Sigmoid colon (tissue), 6 donors: ENCODE measurements at regions not wholly inside any gene's neighbourhood (a gene's known extent, or its start where the extent isn't known, plus 50 kb on each side); places are given as distances from the start of the nearest gene placed in this dataset.

Experiments
- DNase-seq: peaks from one replicate; pipeline ENCODE4 v3.0.0-alpha.2; 2019
- H3K27ac ChIP-seq, 4 donors: fragments of 200-600 bp; sonication (generic); one replicate each; pipeline ENCODE4 v1.5.1; 2016 to 2019; ENCODE audit warnings: mild to moderate bottlenecking in 1 of 4
- H3K27me3 ChIP-seq, 3 donors: fragments of 200-600 bp; sonication (generic); one replicate each; pipeline ENCODE4 v1.5.1; 2019; ENCODE audit warnings: mild to moderate bottlenecking in 1 of 3
- H3K36me3 ChIP-seq, 4 donors: fragments of 200-600 bp; sonication (generic); one replicate each; pipeline ENCODE4 v1.5.1; 2016 to 2019
- H3K4me1 ChIP-seq, 4 donors: fragments of 200-600 bp; sonication (generic); one replicate each; pipeline ENCODE4 v1.5.1; 2017 to 2019
- H3K4me3 ChIP-seq, 4 donors: fragments of 200-600 bp; sonication (generic); one replicate each; pipeline ENCODE4 v1.5.1; 2017 to 2019; ENCODE audit warnings: mild to moderate bottlenecking in 2 of 4, moderate library complexity in 1 of 4
- H3K9me3 ChIP-seq, 4 donors: fragments of 200-600 bp in 3 of 4; sonication (generic) in 3 of 4; one replicate each; pipeline versions ENCODE4 v1.5.1 to v1.6.1; 2013 to 2019
- EP300 ChIP-seq, 4 donors: sonication (generic); formaldehyde crosslinking; IDR thresholded peaks; one replicate each; pipeline ENCODE4 v1.6.1; 2017; ENCODE audit warnings: antibody characterized with exemption in 4 of 4
- POLR2A ChIP-seq, 2 donors: fragments of 450-650 bp; IDR thresholded peaks; one replicate each; pipeline ENCODE4 v1.6.1; 2016; ENCODE audit warnings: antibody characterized with exemption in 2 of 2, mild to moderate bottlenecking in 2 of 2, moderate library complexity in 2 of 2
- POLR2AphosphoS5 ChIP-seq, 4 donors: sonication (generic); formaldehyde crosslinking; IDR thresholded peaks; one replicate each; pipeline ENCODE4 v1.6.1; 2017; ENCODE audit warnings: antibody characterized with exemption in 4 of 4
- WGBS, 2 donors: extraction: QIAGEN DNeasy Blood & Tissue Kit; methylation state at CpG; one replicate each; pipeline ENCODE4 v1.1.7; 2013; 5-methylcytosine and 5-hydroxymethylcytosine counted together
- intact Hi-C: fragments of 100-400 bp; cut with DNase I; formaldehyde crosslinking; loops from one replicate; pipeline ENCODE4 v1.15.1; 2023
- TF ChIP-seq, protein P1 (sequence below), 4 experiments: fragments of 450-650 bp in 3 of 4; fragments of 200-600 bp in 1 of 4; IDR thresholded peaks; one replicate each; pipeline ENCODE4 v1.5.1; 2016 to 2019; ENCODE audit warnings: antibody characterized with exemption in 4 of 4, mild to moderate bottlenecking in 3 of 4, moderate library complexity in 2 of 4
- donor health status: healthy with polysubstance abuse.
- donor health status: healthy.

DNA sequence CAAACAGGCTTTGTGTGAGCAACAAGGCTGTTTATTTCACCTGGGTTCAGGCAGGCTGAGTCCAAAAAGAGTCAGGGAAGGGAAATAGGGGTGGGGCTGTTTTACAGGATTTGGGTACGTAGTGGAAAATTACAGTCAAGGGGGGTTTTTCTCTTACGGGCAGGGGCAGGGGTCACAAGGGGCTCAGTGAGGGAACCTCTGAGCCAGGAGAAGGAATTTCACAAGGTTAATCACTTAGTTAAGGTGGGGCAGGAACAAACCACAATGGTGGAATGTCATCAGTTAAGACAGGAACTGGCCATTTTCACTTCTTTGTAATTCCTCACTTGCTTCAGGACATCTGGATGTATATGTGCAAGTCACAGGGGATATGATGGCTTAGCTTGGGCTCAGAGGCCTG is 1592.8 kb upstream of the GBE1 start:
- TF ChIP-seq POLR2AphosphoS5 (IDR thresholded peaks at IDR 0.05) (no peak), POLR2A (IDR thresholded peaks at IDR 0.05) (no peak), EP300 (IDR thresholded peaks at IDR 0.05) (no peak)
- TF ChIP-seq, protein P1, sequence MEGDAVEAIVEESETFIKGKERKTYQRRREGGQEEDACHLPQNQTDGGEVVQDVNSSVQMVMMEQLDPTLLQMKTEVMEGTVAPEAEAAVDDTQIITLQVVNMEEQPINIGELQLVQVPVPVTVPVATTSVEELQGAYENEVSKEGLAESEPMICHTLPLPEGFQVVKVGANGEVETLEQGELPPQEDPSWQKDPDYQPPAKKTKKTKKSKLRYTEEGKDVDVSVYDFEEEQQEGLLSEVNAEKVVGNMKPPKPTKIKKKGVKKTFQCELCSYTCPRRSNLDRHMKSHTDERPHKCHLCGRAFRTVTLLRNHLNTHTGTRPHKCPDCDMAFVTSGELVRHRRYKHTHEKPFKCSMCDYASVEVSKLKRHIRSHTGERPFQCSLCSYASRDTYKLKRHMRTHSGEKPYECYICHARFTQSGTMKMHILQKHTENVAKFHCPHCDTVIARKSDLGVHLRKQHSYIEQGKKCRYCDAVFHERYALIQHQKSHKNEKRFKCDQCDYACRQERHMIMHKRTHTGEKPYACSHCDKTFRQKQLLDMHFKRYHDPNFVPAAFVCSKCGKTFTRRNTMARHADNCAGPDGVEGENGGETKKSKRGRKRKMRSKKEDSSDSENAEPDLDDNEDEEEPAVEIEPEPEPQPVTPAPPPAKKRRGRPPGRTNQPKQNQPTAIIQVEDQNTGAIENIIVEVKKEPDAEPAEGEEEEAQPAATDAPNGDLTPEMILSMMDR (IDR thresholded peaks at IDR 0.05), result no peak
- WGBS, 2 donors, result 72 to 79% methylated on average over 2 of the region's 2 CpGs
- no peak overlapping the region for H3K27ac ChIP-seq
- H3K4me1 ChIP-seq, result no peaks in the 10 kb centered on the region
- no peak for DNase-seq
- no peak overlapping the region for H3K4me3 ChIP-seq
- H3K36me3 ChIP-seq, result no peaks in the 10 kb centered on the region
- intact Hi-C loops, result no loop called here
- H3K27me3 ChIP-seq, result no peaks in the 10 kb centered on the region
- H3K9me3 ChIP-seq, result peaks cover 0 to 3% (median 0%) of the 10 kb centered on the region in 4 donors

DNA sequence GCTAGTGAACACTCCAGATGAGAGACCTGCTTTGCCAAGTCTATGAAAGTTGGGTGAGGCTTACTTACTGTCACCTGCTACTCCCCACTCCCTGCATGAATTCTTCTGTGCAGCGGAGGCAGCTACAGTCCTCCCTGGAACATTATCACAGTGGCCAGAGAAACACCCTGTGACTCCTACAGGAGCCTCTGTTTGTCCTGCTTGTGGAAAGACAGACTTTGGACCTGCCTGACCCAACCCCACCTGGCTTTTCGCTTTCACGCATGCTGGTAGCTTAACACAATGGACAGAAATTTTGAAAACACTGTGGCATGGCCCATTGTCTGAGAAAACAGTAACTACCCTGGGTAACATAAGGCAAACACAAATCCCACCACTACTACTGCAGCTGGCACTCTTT is 1565.5 kb upstream of the CADM2 start:
- Histone ChIP-seq H3K4me3 (no peak overlapping the region), H3K4me1 (no peaks in the 10 kb centered on the region), H3K27ac (no peak overlapping the region), H3K36me3 (no peaks in the 10 kb centered on the region), H3K9me3 (no peaks in the 10 kb centered on the region), H3K27me3 (no peaks in the 10 kb centered on the region)
- 78 to 86% methylated on average over 3 of the region's 3 CpGs for WGBS, 2 donors
- no peak for DNase-seq
- intact Hi-C loops, result no loop called here
- TF ChIP-seq EP300 (IDR thresholded peaks at IDR 0.05) (no peak), POLR2A (IDR thresholded peaks at IDR 0.05) (no peak), POLR2AphosphoS5 (IDR thresholded peaks at IDR 0.05) (no peak)
- TF ChIP-seq, protein P1 (IDR thresholded peaks at IDR 0.05), result no peak

DNA sequence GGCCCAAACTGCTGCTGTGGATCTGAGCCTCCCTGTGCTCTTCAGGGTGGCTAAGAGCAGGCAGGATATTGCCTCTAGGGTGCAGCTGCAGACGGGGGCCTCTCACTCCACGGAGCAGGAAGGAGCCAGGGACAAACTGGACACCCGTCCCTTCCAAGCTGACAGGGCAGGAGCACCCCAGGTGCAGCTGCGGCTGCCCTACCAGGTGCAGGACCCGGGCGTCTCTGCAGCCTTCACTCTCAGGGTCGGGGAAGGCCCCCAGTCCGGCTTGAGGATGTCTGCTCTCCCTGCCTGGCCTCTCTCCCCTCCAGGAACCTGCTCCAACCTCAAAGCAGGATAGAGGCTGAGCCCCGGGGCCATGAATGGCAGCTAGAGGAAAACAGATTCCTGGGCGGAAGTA is 1554.9 kb upstream of the CADM2 start:
- Histone ChIP-seq H3K4me3 (no peak overlapping the region), H3K27ac (no peak overlapping the region), H3K27me3 (no peaks in the 10 kb centered on the region), H3K36me3 (no peaks in the 10 kb centered on the region), H3K4me1 (no peaks in the 10 kb centered on the region), H3K9me3 (peaks cover 0 to 3% (median 0%) of the 10 kb centered on the region in 4 donors)
- no peak for DNase-seq
- 75 to 83% methylated on average over 10 of the region's 10 CpGs for WGBS, 2 donors
- TF ChIP-seq POLR2A (IDR thresholded peaks at IDR 0.05), result no peak
- intact Hi-C loops, result no loop called here

DNA sequence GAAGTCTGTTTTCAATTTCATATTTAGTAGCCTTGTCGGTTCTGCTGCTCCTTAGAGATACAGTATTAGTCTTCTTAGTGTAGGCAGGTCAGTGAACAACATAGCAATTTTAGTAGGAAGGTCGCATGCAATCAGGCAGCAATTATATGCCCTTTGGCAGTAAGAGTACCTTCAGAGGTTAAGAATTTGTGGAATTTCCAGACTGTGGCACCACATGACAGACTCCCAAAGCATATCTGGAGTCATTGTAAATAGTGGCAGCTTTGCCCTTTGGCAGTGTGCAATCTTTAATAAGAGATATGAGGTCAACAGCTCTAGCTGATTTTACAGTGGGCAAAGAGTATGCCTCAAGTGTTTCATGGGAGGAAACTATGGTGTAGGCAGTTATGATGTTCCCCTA is 1532.5 kb upstream of the CADM2 start:
- 65 to 77% methylated on average over 2 of the region's 2 CpGs for WGBS, 2 donors
- Histone ChIP-seq H3K4me3 (no peak overlapping the region), H3K27ac (no peak overlapping the region), H3K36me3 (no peaks in the 10 kb centered on the region), H3K4me1 (no peaks in the 10 kb centered on the region), H3K27me3 (no peaks in the 10 kb centered on the region), H3K9me3 (no peaks in the 10 kb centered on the region)
- DNase-seq, result no peak
- TF ChIP-seq EP300 (IDR thresholded peaks at IDR 0.05) (no peak), POLR2A (IDR thresholded peaks at IDR 0.05) (no peak), POLR2AphosphoS5 (IDR thresholded peaks at IDR 0.05) (no peak)
- TF ChIP-seq, protein P1 (IDR thresholded peaks at IDR 0.05), result no peak
- intact Hi-C loops, result no loop called here

DNA sequence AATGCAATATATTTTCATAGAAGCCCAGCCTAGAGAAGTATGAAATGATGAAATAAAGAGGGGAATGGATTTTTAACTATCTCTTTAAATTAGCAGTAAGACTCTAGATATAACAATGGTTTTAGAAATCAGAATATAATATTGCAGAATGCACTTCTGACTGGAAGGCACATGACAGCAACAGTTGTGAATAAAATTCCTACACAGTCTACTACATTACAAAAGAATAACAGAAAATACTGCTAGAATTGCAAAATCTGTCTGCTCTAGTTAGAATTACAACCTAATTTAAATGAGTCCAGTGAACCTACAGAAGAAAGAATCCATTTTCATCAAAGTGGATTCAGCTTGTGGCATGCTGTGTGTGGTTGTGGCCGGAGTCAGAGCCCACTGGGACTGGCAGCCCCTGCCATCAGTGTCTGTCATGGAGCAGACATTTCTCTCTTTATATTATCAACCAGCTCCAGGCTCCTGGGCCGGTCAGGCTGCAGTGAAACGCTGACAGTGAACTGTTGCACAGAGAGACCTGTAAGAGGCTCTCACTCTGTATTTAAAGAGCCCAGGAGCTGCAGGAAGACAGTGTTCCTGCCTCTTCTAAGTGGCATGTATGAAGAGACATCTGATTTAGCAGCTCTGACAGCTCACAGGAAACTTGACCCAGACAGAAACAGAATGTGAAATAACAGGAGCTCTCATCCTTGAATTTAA is 1523.8 kb upstream of the CADM2 start:
- intact Hi-C loops, result no loop called here
- DNase-seq, result no peak
- Histone ChIP-seq H3K36me3 (no peaks in the 10 kb centered on the region), H3K9me3 (no peaks in the 10 kb centered on the region), H3K4me1 (no peaks in the 10 kb centered on the region), H3K27me3 (no peaks in the 10 kb centered on the region), H3K4me3 (no peak overlapping the region), H3K27ac (no peak overlapping the region)
- 37 to 39% methylated on average over 3 of the region's 3 CpGs for WGBS, 2 donors
- no peak for TF ChIP-seq POLR2A (IDR thresholded peaks at IDR 0.05)
- TF ChIP-seq POLR2AphosphoS5 (IDR thresholded peaks at IDR 0.05), result no peak
- TF ChIP-seq, protein P1 (IDR thresholded peaks at IDR 0.05), result no peak
- TF ChIP-seq EP300 (IDR thresholded peaks at IDR 0.05), result no peak
